ENCODE measurements at regions not wholly inside any gene's neighbourhood (a gene's known extent, or its start where the extent isn't known, plus 50 kb on each side); places are given as distances from the start of the nearest gene placed in this dataset.
A peak's percentile ranks its signal among the peaks of the same experiment; 100 is the strongest.

GRCh38 chr9:25964239-25964638 is 286.0 kb upstream of the TUSC1 start:
- TF ChIP-seq CHD2 (IDR thresholded peaks at IDR 0.05; ENCODE audit: low read length, partially characterized antibody) (no peak), TEAD4 (IDR thresholded peaks at IDR 0.05; ENCODE audit: borderline replicate concordance, insufficient read depth) (no peak), SMC3 (IDR thresholded peaks at IDR 0.05; ENCODE audit: low read depth, low read length) (peak; percentile 88), GATA2 (CRISPR knock-in tag; IDR thresholded peaks at IDR 0.05) (no peak), ZBTB33 (IDR thresholded peaks at IDR 0.05; ENCODE audit: borderline replicate concordance, low read depth) (no peak), EZH2phosphoT487 (IDR thresholded peaks at IDR 0.05; ENCODE audit: borderline replicate concordance, low read depth) (no peak), JUND (IDR thresholded peaks at IDR 0.05) (no peak), RFX5 (IDR thresholded peaks at IDR 0.05; ENCODE audit: low read length) (no peak), MEF2A (IDR thresholded peaks at IDR 0.05; ENCODE audit: borderline replicate concordance, low read depth) (no peak), NRF1 (IDR thresholded peaks at IDR 0.05; ENCODE audit: low read depth, low read length) (no peak), GABPA (IDR thresholded peaks at IDR 0.05; ENCODE audit: low read depth) (no peak), MAX (IDR thresholded peaks at IDR 0.05; ENCODE audit: low read depth) (peak; percentile 98), MXI1 (IDR thresholded peaks at IDR 0.05; ENCODE audit: low read depth, low read length) (peak; percentile 95), POLR2AphosphoS5 (IDR thresholded peaks at IDR 0.05; ENCODE audit: low read depth, low read length) (no peak), NFIC (IDR thresholded peaks at IDR 0.05; ENCODE audit: borderline replicate concordance) (no peak), PBX3 (IDR thresholded peaks at IDR 0.05) (no peak), FOXM1 (IDR thresholded peaks at IDR 0.05; ENCODE audit: low read depth) (no peak), CTCF (IDR thresholded peaks at IDR 0.05) (peak; percentile 70), YY1 (IDR thresholded peaks at IDR 0.05; ENCODE audit: low read depth) (no peak), SIN3A (IDR thresholded peaks at IDR 0.05; ENCODE audit: borderline replicate concordance, low read depth, low read length) (no peak), TCF12 (IDR thresholded peaks at IDR 0.05) (peak; percentile 64), EP300 (IDR thresholded peaks at IDR 0.05; ENCODE audit: borderline replicate concordance in 1 of 2, low read depth in 1 of 2, low read length in 1 of 2) (no peak), RXRA (IDR thresholded peaks at IDR 0.05; ENCODE audit: borderline replicate concordance, low read depth) (no peak), TAF1 (IDR thresholded peaks at IDR 0.05; ENCODE audit: borderline replicate concordance, low read depth, low read length) (no peak), REST (IDR thresholded peaks at IDR 0.05; ENCODE audit: low read depth, low read length) (no peak), RAD21 (IDR thresholded peaks at IDR 0.05; ENCODE audit: low read length) (peak; percentile 87)
- no peak overlapping the region for H3K4me2 ChIP-seq
- no peaks in the 10 kb centered on the region for H3K79me2 ChIP-seq (ENCODE audit: insufficient read depth)
- DNase-seq: peak; percentile 52
- no peaks in the 10 kb centered on the region for H3K36me3 ChIP-seq (replicated peaks in 1 of 2; ENCODE audit: control insufficient read depth in 1 of 2, insufficient read depth in 2 of 2, low read length in 1 of 2)
- no peaks in the 10 kb centered on the region for H3K27me3 ChIP-seq (ENCODE audit: insufficient read depth)
- no peaks in the 10 kb centered on the region for H3K9me3 ChIP-seq
- 27% methylated on average over 3 of the region's 3 CpGs for WGBS (ENCODE audit: low lambda C conversion rate)
- no peaks in the 10 kb centered on the region for H3F3A ChIP-seq (replicated peaks; ENCODE audit: insufficient read depth)
- ChIA-PET POLR2A (no interaction called here), CTCF (interaction anchor here (0.6 to 2.0 kb wide), 17 partner anchors 10 to 699 kb away, joined by 3 to 30 read pairs (median 4); no protein-coding TSS in a partner anchor)
- H2AFZ ChIP-seq (ENCODE audit: low read depth): no peak overlapping the region
- H4K20me1 ChIP-seq (ENCODE audit: insufficient read depth): no peaks in the 10 kb centered on the region
- H3K4me1 ChIP-seq (ENCODE audit: control insufficient read depth in 1 of 2, insufficient read depth in 2 of 2, low read depth in 1 of 2, low read length in 1 of 2): no peaks in the 10 kb centered on the region
- H3K9ac ChIP-seq: no peak overlapping the region
- H3K4me3 ChIP-seq (ENCODE audit: low read depth in 2 of 2, low read length in 1 of 2): no peak overlapping the region; a peak in 1 of 4 replicates
- no peak overlapping the region for H3K27ac ChIP-seq (ENCODE audit: low read depth in 2 of 2, low read length in 1 of 2)
- H3K9me2 ChIP-seq: no peaks in the 10 kb centered on the region

All from SK-N-SH (cell line).